IMR-90 (cell line): ENCODE measurements at regions not wholly inside any gene's neighbourhood (a gene's known extent, or its start where the extent isn't known, plus 50 kb on each side); places are given as distances from the start of the nearest gene placed in this dataset.

Experiments used
- BHLHE40 ChIP-seq: fragments of 150-350 bp; IDR thresholded peaks from 2 replicates; pipeline ENCODE4 v1.6.1; 2016; ENCODE audit warnings: mild to moderate bottlenecking, low read depth, low read length
- POLR2A ChIP-seq: IDR thresholded peaks from 2 replicates; pipeline ENCODE4 v1.6.1; 2012; ENCODE audit warnings: mild to moderate bottlenecking, low read depth, low read length
- RAD21 ChIP-seq: IDR thresholded peaks from 2 replicates; pipeline ENCODE4 v1.6.1; 2012; ENCODE audit warnings: low read length, improper control_type of control experiment
- RCOR1 ChIP-seq: IDR thresholded peaks from 2 replicates; pipeline ENCODE4 v1.6.1; 2012; ENCODE audit warnings: mild to moderate bottlenecking, low read length, improper control_type of control experiment; ENCODE audit not compliant: insufficient replicate concordance
- RFX5 ChIP-seq: IDR thresholded peaks from 2 replicates; pipeline ENCODE4 v1.8.0; 2012; ENCODE audit warnings: low read depth, mild to moderate bottlenecking, low read length, moderate library complexity
- SMC3 ChIP-seq: fragments of 150-350 bp; IDR thresholded peaks from 2 replicates; pipeline ENCODE4 v1.6.1; 2016; ENCODE audit warnings: low read depth, mild to moderate bottlenecking, antibody characterized with exemption, low read length, moderate library complexity
- TF ChIP-seq, protein P1 (sequence below): conservative IDR thresholded peaks from 2 replicates; pipeline ENCODE4 v1.5.1; 2012; ENCODE audit warnings: mild to moderate bottlenecking, low read depth, low read length, improper control_type of control experiment

DNA sequence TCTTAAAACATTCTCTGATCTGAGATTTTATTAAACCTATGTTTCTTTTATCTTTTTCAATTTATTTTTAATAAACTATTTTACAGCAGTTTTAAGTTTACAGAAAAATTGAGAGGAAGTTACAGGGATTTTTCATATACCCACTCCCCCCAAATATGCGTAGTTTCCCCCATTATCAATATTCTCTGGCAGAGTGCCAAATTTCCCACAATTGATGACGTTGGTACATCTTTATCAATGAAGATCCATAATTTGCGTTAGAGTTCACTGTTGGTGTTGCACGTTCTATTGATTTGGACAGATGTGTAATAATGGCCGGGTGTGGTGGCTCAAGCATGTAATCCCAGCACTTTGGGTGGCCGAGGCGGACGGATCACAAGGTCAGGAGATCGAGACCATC lies 1063.0 kb upstream of the ATXN8OS start:
- TF ChIP-seq, protein P1, sequence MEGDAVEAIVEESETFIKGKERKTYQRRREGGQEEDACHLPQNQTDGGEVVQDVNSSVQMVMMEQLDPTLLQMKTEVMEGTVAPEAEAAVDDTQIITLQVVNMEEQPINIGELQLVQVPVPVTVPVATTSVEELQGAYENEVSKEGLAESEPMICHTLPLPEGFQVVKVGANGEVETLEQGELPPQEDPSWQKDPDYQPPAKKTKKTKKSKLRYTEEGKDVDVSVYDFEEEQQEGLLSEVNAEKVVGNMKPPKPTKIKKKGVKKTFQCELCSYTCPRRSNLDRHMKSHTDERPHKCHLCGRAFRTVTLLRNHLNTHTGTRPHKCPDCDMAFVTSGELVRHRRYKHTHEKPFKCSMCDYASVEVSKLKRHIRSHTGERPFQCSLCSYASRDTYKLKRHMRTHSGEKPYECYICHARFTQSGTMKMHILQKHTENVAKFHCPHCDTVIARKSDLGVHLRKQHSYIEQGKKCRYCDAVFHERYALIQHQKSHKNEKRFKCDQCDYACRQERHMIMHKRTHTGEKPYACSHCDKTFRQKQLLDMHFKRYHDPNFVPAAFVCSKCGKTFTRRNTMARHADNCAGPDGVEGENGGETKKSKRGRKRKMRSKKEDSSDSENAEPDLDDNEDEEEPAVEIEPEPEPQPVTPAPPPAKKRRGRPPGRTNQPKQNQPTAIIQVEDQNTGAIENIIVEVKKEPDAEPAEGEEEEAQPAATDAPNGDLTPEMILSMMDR, result no peak
- TF ChIP-seq POLR2A, result no peak
- no peak for TF ChIP-seq RAD21
- TF ChIP-seq BHLHE40, result no peak
- TF ChIP-seq RFX5, result no peak
- no peak for TF ChIP-seq SMC3
- TF ChIP-seq RCOR1, result no peak
